OCI-LY7 (cell line): ENCODE measurements at regions not wholly inside any gene's neighbourhood (a gene's known extent, or its start where the extent isn't known, plus 50 kb on each side); places are given as distances from the start of the nearest gene placed in this dataset.
"Not testable (repeated sequence)": the region's sequence is repeated elsewhere in the genome, so short reads cannot be mapped to it uniquely, and the experiment has no call there.

Experiments
- BruUV-seq: library from RNA; stranded (reverse); fragments of 400-500 nt; replicated peaks from 2 replicates; lab custom pipeline; 2021; lab: Mats Ljungman, UMichigan
- CTCF ChIA-PET: fragments of 300-600 bp; sonication (Branson Sonifier 250); formaldehyde crosslinking; loops from one replicate; lab custom pipeline; 2022; ENCODE audit warnings: antibody characterized with exemption; ENCODE audit not compliant: unreplicated experiment; lab: Charles Lee
- POLR2A ChIA-PET: fragments of 300-600 bp; sonication (Branson Sonifier 250); formaldehyde crosslinking; loops from one replicate; lab custom pipeline; 2022; ENCODE audit warnings: antibody characterized with exemption; lab: Charles Lee
- DNase-seq: peaks from one replicate; pipeline ENCODE4 v3.0.0-alpha.2; 2015; ENCODE audit warnings: low spot score
- H2AFZ ChIP-seq: fragments of 200-600 bp; sonication (generic), shearing (Covaris generic); 2 replicates; pipeline ENCODE4 v1.6.1; 2014; ENCODE audit warnings: mild to moderate bottlenecking, antibody characterized with exemption, low read length, moderate library complexity
- H3K27ac ChIP-seq: fragments of 200-600 bp; sonication (generic); 2 replicates; pipeline ENCODE4 v1.5.1; 2014; ENCODE audit warnings: mixed run types, low read depth, mild to moderate bottlenecking, moderate library complexity, low read length, inconsistent platforms; ENCODE audit not compliant: poor library complexity, severe bottlenecking
- H3K36me3 ChIP-seq: fragments of 200-600 bp; sonication (generic); 2 replicates; pipeline ENCODE4 v1.6.1; 2014; ENCODE audit warnings: mild to moderate bottlenecking, antibody characterized with exemption, low read length, moderate library complexity, mixed read lengths; ENCODE audit not compliant: insufficient read depth
- H3K4me1 ChIP-seq: fragments of 200-600 bp; sonication (generic); 2 replicates; pipeline ENCODE4 v1.5.1; 2014; ENCODE audit warnings: mild to moderate bottlenecking, low read length; ENCODE audit not compliant: insufficient read depth, poor library complexity, severe bottlenecking
- H3K4me2 ChIP-seq: fragments of 200-600 bp; sonication (generic); 2 replicates; pipeline ENCODE4 v1.6.1; 2014; ENCODE audit warnings: mild to moderate bottlenecking, low read length
- H3K4me3 ChIP-seq: fragments of 200-600 bp; sonication (generic); 2 replicates; pipeline ENCODE4 v1.5.1; 2014; ENCODE audit warnings: mild to moderate bottlenecking, low read depth, low read length; ENCODE audit not compliant: poor library complexity, severe bottlenecking
- H3K79me2 ChIP-seq: fragments of 200-600 bp; sonication (generic); 2 replicates; pipeline ENCODE4 v1.6.1; 2016; ENCODE audit warnings: low read depth, mild to moderate bottlenecking, low read length, moderate library complexity, mixed read lengths; ENCODE audit not compliant: insufficient read depth
- H3K9me2 ChIP-seq: fragments of 200-600 bp; sonication (generic); 2 replicates; pipeline ENCODE4 v1.6.1; 2016; ENCODE audit warnings: mild to moderate bottlenecking, low read length, mixed read lengths; ENCODE audit not compliant: insufficient read depth
- H3K9me3 ChIP-seq: fragments of 200-600 bp; sonication (generic); 2 replicates; pipeline ENCODE4 v1.6.1; 2014; ENCODE audit warnings: mild to moderate bottlenecking, mixed run types, low read length, mixed read lengths
- H4K20me1 ChIP-seq: fragments of 200-600 bp; sonication (generic); 2 replicates; pipeline ENCODE4 v1.6.1; 2014; ENCODE audit warnings: mild to moderate bottlenecking, antibody characterized with exemption, low read length, moderate library complexity, mixed read lengths; ENCODE audit not compliant: insufficient read depth
- EZH2phosphoT487 ChIP-seq: fragments of 200-600 bp; sonication (generic); IDR thresholded peaks from 2 replicates; pipeline ENCODE4 v1.6.1; 2018; ENCODE audit warnings: low read depth, borderline replicate concordance, mild to moderate bottlenecking, mixed run types, antibody characterized with exemption, low read length, moderate library complexity, mixed read lengths
- intact Hi-C: fragments of 100-400 bp; cut with micrococcal nuclease; formaldehyde crosslinking; loops from one replicate; pipeline ENCODE4 v1.10.0; 2022; ENCODE audit not compliant: unreplicated experiment
- TF ChIP-seq, protein P1 (sequence below): fragments of 200-600 bp; sonication (generic); conservative IDR thresholded peaks from 2 replicates; pipeline ENCODE4 v1.5.1; 2014; ENCODE audit warnings: mild to moderate bottlenecking, antibody characterized with exemption, low read length, moderate library complexity, mixed read lengths

DNA sequence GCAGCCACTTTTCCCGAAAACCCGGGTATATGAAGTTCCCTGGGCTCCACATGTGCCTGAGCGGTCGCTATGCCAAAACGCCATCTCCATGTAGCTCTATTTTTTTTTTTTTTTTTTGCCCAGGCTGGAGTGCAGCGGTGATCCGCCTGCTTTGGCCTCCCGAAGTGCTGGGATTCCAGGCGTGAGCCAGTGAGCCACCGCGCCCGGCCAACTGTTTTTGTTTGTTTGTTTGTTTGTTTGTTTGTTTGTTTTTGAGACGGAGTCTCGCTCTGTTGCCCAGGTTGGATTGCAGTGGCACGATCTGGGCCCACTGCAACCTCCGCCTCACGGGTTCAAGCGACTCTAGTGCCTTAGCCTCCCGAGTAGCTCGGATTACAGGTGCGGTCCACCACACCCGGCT, 237.5 kb upstream of the IRAK1BP1 start:
- no peak overlapping the region for H2AFZ ChIP-seq
- no peak overlapping the region for H3K4me3 ChIP-seq
- no peak overlapping the region for H3K27ac ChIP-seq
- intact Hi-C loops, result no loop called here
- H4K20me1 ChIP-seq, result no peaks in the 10 kb centered on the region
- ChIA-PET CTCF (no interaction called here), POLR2A (no interaction called here)
- no peak overlapping the region for H3K4me2 ChIP-seq
- DNase-seq, result no peak
- H3K9me2 ChIP-seq, result no peaks in the 10 kb centered on the region
- no peaks in the 10 kb centered on the region for H3K9me3 ChIP-seq
- no TSS peak for BruUV-seq
- no peaks in the 10 kb centered on the region for H3K79me2 ChIP-seq
- H3K36me3 ChIP-seq, result no peaks in the 10 kb centered on the region
- TF ChIP-seq, protein P1, sequence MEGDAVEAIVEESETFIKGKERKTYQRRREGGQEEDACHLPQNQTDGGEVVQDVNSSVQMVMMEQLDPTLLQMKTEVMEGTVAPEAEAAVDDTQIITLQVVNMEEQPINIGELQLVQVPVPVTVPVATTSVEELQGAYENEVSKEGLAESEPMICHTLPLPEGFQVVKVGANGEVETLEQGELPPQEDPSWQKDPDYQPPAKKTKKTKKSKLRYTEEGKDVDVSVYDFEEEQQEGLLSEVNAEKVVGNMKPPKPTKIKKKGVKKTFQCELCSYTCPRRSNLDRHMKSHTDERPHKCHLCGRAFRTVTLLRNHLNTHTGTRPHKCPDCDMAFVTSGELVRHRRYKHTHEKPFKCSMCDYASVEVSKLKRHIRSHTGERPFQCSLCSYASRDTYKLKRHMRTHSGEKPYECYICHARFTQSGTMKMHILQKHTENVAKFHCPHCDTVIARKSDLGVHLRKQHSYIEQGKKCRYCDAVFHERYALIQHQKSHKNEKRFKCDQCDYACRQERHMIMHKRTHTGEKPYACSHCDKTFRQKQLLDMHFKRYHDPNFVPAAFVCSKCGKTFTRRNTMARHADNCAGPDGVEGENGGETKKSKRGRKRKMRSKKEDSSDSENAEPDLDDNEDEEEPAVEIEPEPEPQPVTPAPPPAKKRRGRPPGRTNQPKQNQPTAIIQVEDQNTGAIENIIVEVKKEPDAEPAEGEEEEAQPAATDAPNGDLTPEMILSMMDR, result no peak
- TF ChIP-seq EZH2phosphoT487, result no peak
- no peaks in the 10 kb centered on the region for H3K4me1 ChIP-seq

DNA sequence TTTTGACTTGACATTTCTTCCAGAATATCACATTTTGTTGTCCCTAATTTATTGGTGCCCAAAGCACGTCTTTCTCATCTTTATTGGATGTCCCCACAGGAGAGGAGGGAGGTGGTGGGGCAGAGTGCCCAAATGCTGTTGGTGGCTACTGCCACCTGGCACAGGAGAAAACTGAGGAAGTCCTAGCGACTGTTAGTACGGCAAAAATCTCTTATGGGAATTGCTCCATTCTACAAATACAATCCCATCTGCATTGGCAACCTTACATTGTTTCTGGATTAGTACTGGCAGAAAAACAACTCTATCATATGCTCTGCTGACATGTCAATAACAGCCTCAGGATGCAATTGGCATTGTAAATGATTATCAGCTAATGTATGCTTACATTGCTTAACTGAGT, 235.4 kb upstream of the IRAK1BP1 start:
- BruUV-seq, result no TSS peak
- H3K9me3 ChIP-seq, result no peaks in the 10 kb centered on the region
- CTCF ChIA-PET, result no interaction called here
- H3K9me2 ChIP-seq, result no peaks in the 10 kb centered on the region
- no peak overlapping the region for H2AFZ ChIP-seq
- no peaks in the 10 kb centered on the region for H3K4me1 ChIP-seq
- no peak overlapping the region for H3K4me2 ChIP-seq
- H4K20me1 ChIP-seq, result no peaks in the 10 kb centered on the region
- TF ChIP-seq EZH2phosphoT487, result no peak
- TF ChIP-seq, protein P1, result no peak
- H3K36me3 ChIP-seq, result no peaks in the 10 kb centered on the region
- DNase-seq, result no peak
- H3K79me2 ChIP-seq, result no peaks in the 10 kb centered on the region
- POLR2A ChIA-PET, result interaction anchor here (0.8 kb wide), 1 partner anchor 450 kb away, joined by 3 read pairs; no protein-coding TSS in a partner anchor
- no peak overlapping the region for H3K27ac ChIP-seq
- no peak overlapping the region for H3K4me3 ChIP-seq
- intact Hi-C loops, result no loop called here

DNA sequence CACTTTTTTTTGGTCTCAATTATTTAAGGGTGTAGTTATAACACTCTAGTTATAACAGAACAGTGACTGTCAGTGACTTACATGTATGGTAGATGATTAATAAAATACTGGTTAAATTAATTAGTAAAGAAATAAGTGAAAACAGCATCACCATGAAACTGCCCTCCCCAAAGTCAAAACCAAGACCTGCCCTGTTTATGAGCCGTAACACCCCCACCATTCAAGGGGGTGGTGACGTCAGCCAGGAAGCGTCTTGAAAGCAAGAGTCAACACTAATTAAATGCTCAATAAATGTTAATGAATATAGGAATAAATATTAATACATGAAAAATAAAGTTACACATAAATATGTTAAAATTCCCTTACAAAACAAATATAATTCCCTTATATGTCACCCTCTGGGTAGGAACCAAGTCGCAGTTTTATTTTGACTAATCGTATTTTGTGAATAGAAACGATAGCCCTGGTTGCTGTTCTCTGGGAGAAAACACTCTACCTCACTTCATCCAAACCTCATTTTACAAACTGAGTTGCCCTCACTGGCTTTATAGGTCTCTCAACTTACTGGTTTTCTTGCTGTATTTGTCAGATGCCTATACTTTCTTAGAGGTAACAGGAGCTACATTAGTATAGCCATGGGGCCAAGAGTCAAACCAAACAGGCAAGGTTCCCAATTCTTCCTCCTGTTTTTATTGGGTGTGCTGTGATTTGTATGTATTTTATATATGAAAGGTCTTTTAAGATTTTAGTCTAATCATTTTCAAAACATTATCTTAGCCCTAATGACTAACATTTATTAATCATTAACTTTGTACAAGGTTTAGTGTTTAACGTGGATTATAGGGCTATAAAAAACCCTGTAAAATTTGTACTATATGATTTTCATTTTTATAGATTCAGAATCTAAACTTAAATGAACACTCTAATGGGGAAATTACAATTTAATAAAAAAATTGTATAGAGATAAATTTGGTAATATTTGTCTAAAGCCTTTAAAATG, 227.9 kb upstream of the IRAK1BP1 start:
- intact Hi-C loops, result no loop called here
- no peak for TF ChIP-seq EZH2phosphoT487
- TF ChIP-seq, protein P1, result no peak

DNA sequence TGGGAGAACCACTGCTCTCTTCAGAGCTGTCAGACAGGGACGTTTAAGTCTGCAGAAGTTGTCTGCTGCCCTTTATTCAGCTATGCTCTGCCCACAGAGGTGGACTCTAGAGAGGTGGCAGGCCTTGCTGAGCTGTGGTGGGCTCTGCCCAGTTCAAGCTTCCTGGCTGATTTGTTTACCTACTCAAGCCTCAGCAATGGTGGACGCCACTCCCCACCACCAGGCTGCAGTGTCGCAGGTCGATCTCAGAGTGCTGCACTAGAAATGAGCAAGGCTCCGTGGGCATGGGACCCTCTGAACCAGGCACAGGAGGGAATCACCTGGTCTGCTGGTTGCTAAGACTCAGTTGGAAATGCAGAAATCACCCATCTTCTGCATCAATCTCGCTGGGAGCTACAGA, 223.4 kb upstream of the IRAK1BP1 start:
- intact Hi-C loops, H2AFZ ChIP-seq: not testable (repeated sequence)
- POLR2A ChIA-PET, result interaction anchor here (2.2 kb wide), 1 partner anchor 12 kb away, joined by 5 read pairs; no protein-coding TSS in a partner anchor

More for the DNA sequence above, 227.9 kb upstream of the IRAK1BP1 start:
- ChIA-PET POLR2A (interaction anchor here (0.7 kb wide), 1 partner anchor 955 kb away, joined by 3 read pairs; no protein-coding TSS in a partner anchor), CTCF (no interaction called here)
- H3K79me2 ChIP-seq, result no peaks in the 10 kb centered on the region
- no peaks in the 10 kb centered on the region for H4K20me1 ChIP-seq
- no peak overlapping the region for H3K27ac ChIP-seq
- no peaks in the 10 kb centered on the region for H3K36me3 ChIP-seq
- no peak overlapping the region for H3K4me2 ChIP-seq
- no peaks in the 10 kb centered on the region for H3K4me1 ChIP-seq
- no peaks in the 10 kb centered on the region for H3K9me3 ChIP-seq
- DNase-seq, result no peak
- no TSS peak for BruUV-seq
- no peaks in the 10 kb centered on the region for H3K9me2 ChIP-seq
- H3K4me3 ChIP-seq, result no peak overlapping the region
- H2AFZ ChIP-seq, result no peak overlapping the region

More for the DNA sequence above, 223.4 kb upstream of the IRAK1BP1 start:
- BruUV-seq, CTCF ChIA-PET, H3K4me2 ChIP-seq, H3K79me2 ChIP-seq, H3K9me3 ChIP-seq, H3K9me2 ChIP-seq, H3K27ac ChIP-seq, H3K4me1 ChIP-seq, DNase-seq, H3K36me3 ChIP-seq, H4K20me1 ChIP-seq, H3K4me3 ChIP-seq: not testable (repeated sequence)
